ENCODE measurements at regions not wholly inside any gene's neighbourhood (a gene's known extent, or its start where the extent isn't known, plus 50 kb on each side); places are given as distances from the start of the nearest gene placed in this dataset.

GRCh38 chr1:8133657-8134430, 107.7 kb upstream of the ERRFI1 start:
- Histone ChIP-seq H2BK5ac (ENCODE audit: low read depth, low read length) (no peak overlapping the region), H2AFZ (ENCODE audit: low read length) (no peak overlapping the region), H2AK5ac (ENCODE audit: low read depth, low read length) (no peak overlapping the region), H3K36me3 (ENCODE audit: control insufficient read depth in 2 of 4, insufficient read depth in 4 of 4, low read length in 3 of 4) (no peaks in the 10 kb centered on the region), H3K79me2 (ENCODE audit: control insufficient read depth in 1 of 2, insufficient read depth in 2 of 2, low read length in 2 of 2) (no peaks in the 10 kb centered on the region), H3K56ac (replicated peaks; ENCODE audit: insufficient read length, low read depth, low read length) (no peak overlapping the region), H3K14ac (ENCODE audit: insufficient read length) (no peak overlapping the region), H3K23ac (ENCODE audit: insufficient read length) (no peak overlapping the region), H3K27ac (ENCODE audit: low read depth, low read length) (no peak overlapping the region), H2BK12ac (ENCODE audit: low read depth, low read length) (no peak overlapping the region), H3K9ac (replicated peaks in 1 of 4; ENCODE audit: extremely low read depth in 1 of 4, low read depth in 3 of 4, low read length in 3 of 4) (no peak overlapping the region), H4K5ac (ENCODE audit: insufficient read length, low read depth, low read length) (no peak overlapping the region), H3K4me3 (ENCODE audit: extremely low read depth in 1 of 4, insufficient read depth in 2 of 4, low read depth in 3 of 4, low read length in 4 of 4) (no peak overlapping the region), H3K9me3 (ENCODE audit: insufficient read depth in 2 of 2, low read depth in 1 of 2, low read length in 1 of 2) (no peaks in the 10 kb centered on the region), H2BK120ac (replicated peaks; ENCODE audit: low read depth, low read length) (no peak overlapping the region), H3K79me1 (ENCODE audit: low read depth, low read length) (no peaks in the 10 kb centered on the region), H3K4ac (replicated peaks; ENCODE audit: insufficient read length, low read depth, low read length) (no peak overlapping the region), H3K27me3 (replicated peaks in 1 of 4; ENCODE audit: control insufficient read depth in 3 of 4, extremely low read depth in 1 of 4, insufficient read depth in 3 of 4, low read length in 3 of 4) (no peaks in the 10 kb centered on the region), H2BK15ac (ENCODE audit: low read length) (no peak overlapping the region), H3K23me2 (ENCODE audit: low read depth, low read length) (no peaks in the 10 kb centered on the region), H4K20me1 (replicated peaks in 1 of 2; ENCODE audit: control insufficient read depth in 1 of 2, insufficient read depth in 2 of 2, low read length in 2 of 2) (no peaks in the 10 kb centered on the region), H3K18ac (ENCODE audit: extremely low read depth, low read length) (no peak overlapping the region), H3K4me1 (replicated peaks in 1 of 4; ENCODE audit: control insufficient read depth in 3 of 4, insufficient read depth in 4 of 4, low read length in 3 of 4) (no peaks in the 10 kb centered on the region; a peak in 1 of 7 replicates), H2BK20ac (ENCODE audit: low read length) (no peak overlapping the region), H3K4me2 (ENCODE audit: insufficient read depth in 1 of 2, low read depth in 2 of 2, low read length in 2 of 2) (no peak overlapping the region), H4K8ac (ENCODE audit: extremely low read depth, insufficient read depth, low read length) (no peak overlapping the region), H4K91ac (replicated peaks; ENCODE audit: insufficient read length, low read length) (no peak overlapping the region)
- ChIA-PET CTCF (ENCODE audit: partially characterized antibody) (interaction anchor here (0.6 to 2.2 kb wide), 7 partner anchors 12 to 381 kb away, joined by 3 to 8 read pairs (median 4); no protein-coding TSS in a partner anchor), POLR2A (ENCODE audit: partially characterized antibody) (interaction anchor here (1.3 kb wide), 1 partner anchor 10 kb away, joined by 3 read pairs; no protein-coding TSS in a partner anchor)
- no peak for FAIRE-seq
- no peak for DNase-seq (ENCODE audit: low read depth in 1 of 2, low spot score in 2 of 2)
- WGBS, 2 experiments (ENCODE audit: extremely low coverage in 1 of 2, insufficient coverage in 1 of 2, insufficient read length in 1 of 2, insufficient replicate concordance in 2 of 2, low coverage in 1 of 2, low lambda C conversion rate in 2 of 2, missing lambda C conversion rate in 1 of 2): 90% methylated on average over 4 of the region's 4 CpGs; no CpG with 5 or more reads in 1 of the 2 experiments
- no peak for TF ChIP-seq KDM1A (IDR thresholded peaks at IDR 0.05; ENCODE audit: borderline replicate concordance, low read length)
- no peak for TF ChIP-seq SIRT6 (IDR thresholded peaks at IDR 0.05; ENCODE audit: low read length)
- no peak for TF ChIP-seq RNF2 (IDR thresholded peaks at IDR 0.05; ENCODE audit: borderline replicate concordance, low read depth, low read length, missing control alignments, poor library complexity, severe bottlenecking)
- TF ChIP-seq GABPA (IDR thresholded peaks at IDR 0.05; ENCODE audit: borderline replicate concordance, insufficient read depth, low read length): no peak

All from H1 (cell line).